Suppressor macrophage treated with lipopolysaccharide for 1 hour (primary cell): ENCODE measurements at regions not wholly inside any gene's neighbourhood (a gene's known extent, or its start where the extent isn't known, plus 50 kb on each side); places are given as distances from the start of the nearest gene placed in this dataset.

ENCODE experiments used
- DNase-seq, 3 donors: peaks; one replicate each; pipeline ENCODE4 v3.0.0-alpha.2; 2020 to 2022

GRCh38 chrX:44040406-44040805 lies 67.2 kb upstream of the NDP start:
- peak in 2 of 3 donors; percentile 41 to 43 for DNase-seq

DNA sequence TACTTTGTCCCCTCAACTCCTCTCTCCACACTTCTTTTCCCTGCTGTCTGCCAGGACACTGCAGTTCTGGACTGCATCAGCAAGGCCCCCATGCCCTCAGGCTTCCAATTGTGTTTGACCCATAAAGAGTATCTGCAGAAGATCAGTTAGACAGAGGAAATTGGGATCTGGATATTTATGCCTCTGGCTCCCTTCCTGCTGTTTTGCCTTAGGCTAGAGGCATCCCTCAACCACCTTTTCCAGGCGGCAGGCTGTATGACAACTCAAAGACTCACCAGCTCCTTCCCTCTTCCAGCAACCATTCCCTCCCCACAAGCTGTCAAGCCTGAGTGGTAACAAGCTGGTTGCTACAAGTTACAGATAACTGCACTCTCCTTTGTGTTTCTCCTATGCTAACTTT lies 66.4 kb upstream of the NDP start:
- no peak for DNase-seq

DNA sequence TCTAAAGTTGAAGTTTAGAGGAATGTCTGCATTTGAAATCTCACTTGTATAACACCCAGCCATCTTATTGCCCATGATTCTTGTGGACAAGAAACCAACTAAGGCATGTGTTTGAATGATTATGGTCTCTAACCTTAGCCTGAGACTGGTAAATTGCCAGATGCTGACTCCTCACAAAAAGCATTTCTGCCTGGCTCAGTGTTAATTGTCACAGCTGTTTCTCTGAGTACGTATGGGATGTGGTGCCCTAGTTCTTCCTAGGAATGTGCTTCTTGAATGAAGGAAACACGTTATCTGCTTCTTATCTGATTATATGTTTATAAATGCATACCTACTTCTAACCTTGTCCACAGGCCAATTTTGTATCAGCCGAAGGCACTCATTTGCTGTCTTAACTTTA lies 63.1 kb upstream of the NDP start:
- no peak for DNase-seq

DNA sequence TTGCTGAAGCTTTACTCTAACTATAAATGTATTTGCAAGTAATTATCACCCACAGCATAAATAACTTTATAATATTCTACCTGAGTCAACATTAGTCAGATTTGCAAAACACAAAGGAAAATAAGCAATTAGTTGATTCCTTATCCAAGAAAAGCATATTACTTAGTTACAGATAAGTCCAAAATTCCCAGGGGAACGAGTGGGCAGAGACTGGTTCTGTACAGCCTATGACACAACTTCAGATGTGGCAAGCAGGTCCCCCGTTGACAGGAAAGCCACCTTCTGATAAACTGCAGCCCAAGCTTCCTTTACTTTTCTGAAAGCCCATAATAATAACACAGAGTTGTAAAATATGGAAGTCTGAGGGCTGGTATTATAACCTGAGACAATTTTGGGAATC lies 62.4 kb upstream of the NDP start:
- DNase-seq, result peak in 1 of 3 donors; percentile 24

DNA sequence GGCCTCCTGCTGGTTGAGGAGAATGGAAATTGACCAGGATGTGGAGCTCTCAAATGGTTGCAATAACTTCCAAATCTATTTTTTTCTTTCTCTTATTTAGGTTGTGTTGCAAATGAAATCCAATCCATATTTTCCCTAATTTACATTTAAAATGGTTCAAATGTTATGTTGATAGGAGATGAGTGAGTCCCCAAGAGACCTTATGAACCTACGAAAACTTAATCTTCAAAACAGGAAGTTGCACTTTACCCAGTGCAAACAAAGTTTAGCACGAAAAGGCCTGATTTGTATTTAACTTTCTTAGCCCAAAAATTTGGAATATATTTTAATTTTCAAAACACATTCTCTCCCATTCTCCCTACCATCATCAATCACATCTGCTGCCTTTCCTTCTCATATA lies 59.3 kb upstream of the NDP start:
- no peak for DNase-seq

- peak; percentile 59 to 82 (median 63) for DNase-seq
Measured at GRCh38 chrX:44025555-44025954, 52.4 kb upstream of the NDP start.
